Prostate gland (tissue), 2 donors: ENCODE measurements at regions not wholly inside any gene's neighbourhood (a gene's known extent, or its start where the extent isn't known, plus 50 kb on each side); places are given as distances from the start of the nearest gene placed in this dataset.
"Not testable (repeated sequence)": the region's sequence is repeated elsewhere in the genome, so short reads cannot be mapped to it uniquely, and the experiment has no call there.

ENCODE experiments used
- DNase-seq: peaks from one replicate; pipeline ENCODE4 v3.0.0-alpha.2; 2019; ENCODE audit warnings: low spot score
- H3K27ac ChIP-seq, 2 donors: fragments of 200-600 bp; sonication (generic); 2 replicates each; pipeline ENCODE4 v1.5.1; 2017 to 2019
- H3K27me3 ChIP-seq: fragments of 200-600 bp; sonication (generic); replicated peaks from 2 replicates; pipeline ENCODE4 v1.5.1; 2019; ENCODE audit not compliant: insufficient read depth
- H3K36me3 ChIP-seq, 2 donors: fragments of 200-600 bp; sonication (generic); 1 replicate in 1 of 2; 2 replicates in 1 of 2; pipeline versions ENCODE4 v1.5.1 to v1.8.1; 2017 to 2019
- H3K4me1 ChIP-seq: fragments of 200-600 bp; sonication (generic); replicated peaks from 2 replicates; pipeline ENCODE4 v1.5.1; 2019
- H3K4me3 ChIP-seq, 2 donors: fragments of 200-600 bp; sonication (generic); 2 replicates each; pipeline ENCODE4 v1.5.1; 2017 to 2019
- H3K9me3 ChIP-seq: fragments of 200-600 bp; sonication (generic); 2 replicates; pipeline ENCODE4 v1.5.1; 2017
- CTCF ChIP-seq, 4 experiments: fragments of 200-600 bp in 2 of 4; fragments of 450-650 bp in 2 of 4; sonication (generic) in 2 of 4; IDR thresholded peaks; 1 replicate in 3 of 4; 2 replicates in 1 of 4; pipeline ENCODE4 v1.5.1; 2016 to 2019; ENCODE audit warnings: antibody characterized with exemption in 4 of 4, mild to moderate bottlenecking in 2 of 4, moderate library complexity in 2 of 4
- POLR2A ChIP-seq: fragments of 450-650 bp; IDR thresholded peaks from one replicate; pipeline ENCODE4 v1.6.1; 2016; ENCODE audit warnings: antibody characterized with exemption, mild to moderate bottlenecking
- POLR2AphosphoS5 ChIP-seq: sonication (generic); formaldehyde crosslinking; IDR thresholded peaks from one replicate; pipeline ENCODE4 v1.6.1; 2017; ENCODE audit warnings: antibody characterized with exemption
- WGBS: methylation state at CpG from one replicate; pipeline ENCODE4 v1.1.5; 2018; 5-methylcytosine and 5-hydroxymethylcytosine counted together
- intact Hi-C: fragments of 100-400 bp; cut with DNase I; formaldehyde crosslinking; loops from one replicate; pipeline ENCODE4 v1.14.2; 2022

- H3K9me3 ChIP-seq, H3K4me3 ChIP-seq, H3K36me3 ChIP-seq, H3K27me3 ChIP-seq, intact Hi-C loops: not testable (repeated sequence)
- 11% methylated on average over 33 of the region's 33 CpGs for WGBS
- Histone ChIP-seq H3K4me1 (peaks cover 14% of the 10 kb centered on the region), H3K27ac (peak overlapping the region; percentile 41 to 56)
- peak; percentile 28 for DNase-seq
- peak; percentile 62 to 93 (median 84) for TF ChIP-seq CTCF (IDR thresholded peaks at IDR 0.05)
Observed at GRCh38 chr4:1548827-1549637, 135.1 kb downstream of the FAM53A start.

DNA sequence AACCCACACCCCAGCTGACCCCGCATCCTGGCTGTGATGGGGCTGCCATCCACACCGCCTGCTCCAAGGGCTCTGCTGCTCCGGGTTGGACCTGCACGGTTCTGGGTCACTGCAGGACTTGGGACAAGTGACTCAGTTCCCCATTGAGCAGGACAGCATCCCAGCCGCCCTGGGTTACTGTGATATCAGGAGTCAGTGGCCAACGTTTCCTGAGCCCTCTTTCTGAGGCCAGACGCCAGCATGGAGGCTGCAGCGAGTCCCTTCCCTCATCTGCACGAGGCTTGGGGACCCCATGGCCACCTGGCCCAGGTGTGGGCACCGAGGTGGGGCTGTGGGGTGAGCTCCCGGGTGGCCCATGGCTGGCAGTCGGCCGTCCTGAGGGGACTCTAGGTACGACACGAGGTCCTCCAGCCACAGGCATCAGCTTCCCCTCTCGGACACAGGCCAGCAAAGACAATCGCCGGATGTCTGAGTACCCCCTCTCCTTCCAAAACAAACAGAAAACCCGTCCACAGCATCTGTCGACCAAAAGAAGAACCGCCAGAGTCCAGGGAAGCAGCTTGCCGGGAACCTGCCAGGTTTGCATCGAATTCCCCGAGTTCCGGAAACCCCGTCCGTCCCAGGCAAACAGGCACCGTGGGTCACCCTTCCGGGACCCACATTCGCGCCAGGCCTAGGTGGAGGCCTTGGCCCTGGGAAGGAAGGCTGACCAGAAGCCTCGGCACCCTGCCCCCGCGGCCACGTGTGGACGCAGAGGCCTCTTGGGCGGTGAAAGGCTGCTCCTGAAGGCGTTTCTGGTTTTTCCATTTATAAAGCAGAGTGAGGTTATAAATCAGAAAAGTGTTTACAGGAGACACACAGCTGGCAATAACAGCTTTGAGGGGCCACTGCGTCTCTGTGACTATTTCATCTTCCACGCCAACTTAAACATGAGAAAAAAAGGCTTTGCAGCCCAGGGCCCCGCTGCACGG, 136.0 kb downstream of the FAM53A start:
- no peaks in the 10 kb centered on the region for H3K36me3 ChIP-seq
- peaks cover 14% of the 10 kb centered on the region for H3K4me1 ChIP-seq
- H3K27me3 ChIP-seq, result no peaks in the 10 kb centered on the region
- H3K4me3 ChIP-seq, result no peak overlapping the region
- DNase-seq, result peak; percentile 27
- WGBS, result 31% methylated on average over 38 of the region's 42 CpGs
- no peaks in the 10 kb centered on the region for H3K9me3 ChIP-seq
- TF ChIP-seq CTCF (IDR thresholded peaks at IDR 0.05), result no peak
- TF ChIP-seq POLR2A, result no peak
- TF ChIP-seq POLR2AphosphoS5, result no peak
- peak overlapping the region; percentile 41 to 56 for H3K27ac ChIP-seq
- intact Hi-C loops, result no loop called here

GRCh38 chr4:1547131-1547855, 136.8 kb downstream of the FAM53A start:
- intact Hi-C loops, result no loop called here

GRCh38 chr4:1544861-1545281, 138.6 kb upstream of the NKX1-1 start:
- peak; percentile 58 for DNase-seq
- no peaks in the 10 kb centered on the region for H3K9me3 ChIP-seq
- TF ChIP-seq CTCF (IDR thresholded peaks at IDR 0.05), result no peak
- peak; percentile 88 for TF ChIP-seq POLR2AphosphoS5

More at GRCh38 chr4:1547131-1547855, 136.8 kb downstream of the FAM53A start:
- Histone ChIP-seq H3K9me3 (no peaks in the 10 kb centered on the region), H3K36me3 (no peaks in the 10 kb centered on the region), H3K27ac (no peak overlapping the region), H3K27me3 (no peaks in the 10 kb centered on the region), H3K4me1 (peaks cover 14% of the 10 kb centered on the region), H3K4me3 (no peak overlapping the region)
- no peak for TF ChIP-seq CTCF (IDR thresholded peaks at IDR 0.05)
- TF ChIP-seq POLR2AphosphoS5, result no peak
- TF ChIP-seq POLR2A, result no peak
- 76% methylated on average over 17 of the region's 19 CpGs for WGBS
- DNase-seq, result no peak

GRCh38 chr4:1544435-1544834, 138.2 kb upstream of the NKX1-1 start:
- DNase-seq, H3K27me3 ChIP-seq, H3K9me3 ChIP-seq, H3K36me3 ChIP-seq, intact Hi-C loops, H3K4me3 ChIP-seq: not testable (repeated sequence)
- H3K27ac ChIP-seq, result peak overlapping the region in 1 of 2 donors; percentile 35
- 64% methylated on average over 21 of the region's 21 CpGs for WGBS
- peaks cover 25% of the 10 kb centered on the region for H3K4me1 ChIP-seq

More at GRCh38 chr4:1544861-1545281, 138.6 kb upstream of the NKX1-1 start:
- WGBS, result 40% methylated on average over 18 of the region's 18 CpGs
- H3K4me1 ChIP-seq, result peaks cover 25% of the 10 kb centered on the region
- no peaks in the 10 kb centered on the region for H3K36me3 ChIP-seq
- no peaks in the 10 kb centered on the region for H3K27me3 ChIP-seq
- intact Hi-C loops, result no loop called here
- H3K4me3 ChIP-seq, result no peak overlapping the region
- H3K27ac ChIP-seq, result peak overlapping the region in 1 of 2 donors; percentile 35
